ENCODE measurements at regions not wholly inside any gene's neighbourhood (a gene's known extent, or its start where the extent isn't known, plus 50 kb on each side); places are given as distances from the start of the nearest gene placed in this dataset.

GRCh38 chr22:48734961-48735360 is 1092.7 kb downstream of the BRD1 start:
- no peak for TF ChIP-seq CTCF (IDR thresholded peaks at IDR 0.05; ENCODE audit: insufficient read depth, missing control alignments)
- FAIRE-seq (no peak), DNase-seq (ENCODE audit: insufficient read length, low spot score) (no peak)

GRCh38 chr22:48734359-48734758 is 1093.3 kb downstream of the BRD1 start:
- DNase-seq (ENCODE audit: insufficient read length, low spot score) (no peak), FAIRE-seq (no peak)
- TF ChIP-seq CTCF (IDR thresholded peaks at IDR 0.05; ENCODE audit: insufficient read depth, missing control alignments): no peak

GRCh38 chr22:48729499-48730171 is 1098.0 kb downstream of the BRD1 start:
- TF ChIP-seq CTCF (IDR thresholded peaks at IDR 0.05; ENCODE audit: insufficient read depth, missing control alignments): no peak
- no peak for FAIRE-seq
- DNase-seq (ENCODE audit: insufficient read length, low spot score): no peak

- no peak for TF ChIP-seq CTCF (IDR thresholded peaks at IDR 0.05; ENCODE audit: insufficient read depth, missing control alignments)
- DNase-seq (ENCODE audit: insufficient read length, low spot score): no peak
- no peak for FAIRE-seq
These were observed 1100.1 kb downstream of the BRD1 start for GRCh38 chr22:48727454-48728058.

- FAIRE-seq (no peak), DNase-seq (ENCODE audit: insufficient read length, low spot score) (no peak)
- no peak for TF ChIP-seq CTCF (IDR thresholded peaks at IDR 0.05; ENCODE audit: insufficient read depth, missing control alignments)
These were observed 1102.8 kb downstream of the BRD1 start for GRCh38 chr22:48724899-48725298.

GRCh38 chr22:48722661-48723060 is 1105.0 kb downstream of the BRD1 start:
- no peak for FAIRE-seq
- DNase-seq (ENCODE audit: insufficient read length, low spot score): no peak
- TF ChIP-seq CTCF (IDR thresholded peaks at IDR 0.05; ENCODE audit: insufficient read depth, missing control alignments): no peak

GRCh38 chr22:48721395-48721669 is 1106.3 kb downstream of the BRD1 start:
- FAIRE-seq: no peak
- no peak for TF ChIP-seq CTCF (IDR thresholded peaks at IDR 0.05; ENCODE audit: insufficient read depth, missing control alignments)
- no peak for DNase-seq (ENCODE audit: insufficient read length, low spot score)

Measured in D721Med (cell line).